ENCODE measurements at regions not wholly inside any gene's neighbourhood (a gene's known extent, or its start where the extent isn't known, plus 50 kb on each side); places are given as distances from the start of the nearest gene placed in this dataset.

DNA sequence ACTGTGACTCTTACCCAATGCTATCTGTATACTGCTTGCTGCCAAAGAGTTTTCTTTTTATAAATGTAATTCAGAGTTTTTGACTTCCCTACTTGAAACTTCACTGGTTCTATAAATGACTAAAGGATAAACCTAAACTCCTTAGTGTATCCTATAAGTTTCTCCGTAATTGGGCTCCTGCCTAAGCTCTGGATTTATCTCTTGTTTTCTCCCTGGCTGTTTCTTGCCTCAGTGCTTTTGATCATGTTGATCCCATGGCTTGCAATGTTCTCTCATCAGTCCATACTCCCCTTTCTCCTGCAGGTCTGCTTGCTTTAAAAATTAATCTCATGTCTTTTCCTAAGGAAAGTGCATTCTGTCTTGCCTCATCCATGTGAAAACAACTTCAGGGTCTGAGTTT is 1543.1 kb upstream of the IGFBP7 start:
- no peaks in the 10 kb centered on the region for H3K27me3 ChIP-seq (ENCODE audit: control insufficient read depth in 3 of 3, insufficient read depth in 3 of 3, low read length in 3 of 3)
- no peak overlapping the region for H3K4me3 ChIP-seq (ENCODE audit: low read length in 3 of 3)
- H3K36me3 ChIP-seq (ENCODE audit: control insufficient read depth in 3 of 3, insufficient read depth in 3 of 3, low read length in 3 of 3), result no peaks in the 10 kb centered on the region
- H3K9me3 ChIP-seq (ENCODE audit: control insufficient read depth in 3 of 3, low read length in 3 of 3), result no peaks in the 10 kb centered on the region
- H3K9ac ChIP-seq (ENCODE audit: low read depth in 1 of 3, low read length in 3 of 3), result no peak overlapping the region
- no peaks in the 10 kb centered on the region for H3K4me1 ChIP-seq (ENCODE audit: control insufficient read depth in 3 of 3, insufficient read depth in 3 of 3, low read length in 3 of 3)
- no peak overlapping the region for H3K27ac ChIP-seq (ENCODE audit: low read depth, low read length)

- Histone ChIP-seq H3K9me3 (ENCODE audit: control insufficient read depth in 3 of 3, low read length in 3 of 3) (no peaks in the 10 kb centered on the region), H3K27me3 (ENCODE audit: control insufficient read depth in 3 of 3, insufficient read depth in 3 of 3, low read length in 3 of 3) (no peaks in the 10 kb centered on the region), H3K27ac (ENCODE audit: low read depth, low read length) (no peak overlapping the region), H3K36me3 (ENCODE audit: control insufficient read depth in 3 of 3, insufficient read depth in 3 of 3, low read length in 3 of 3) (no peaks in the 10 kb centered on the region), H3K4me3 (ENCODE audit: low read length in 3 of 3) (no peak overlapping the region), H3K9ac (ENCODE audit: low read depth in 1 of 3, low read length in 3 of 3) (no peak overlapping the region), H3K4me1 (ENCODE audit: control insufficient read depth in 3 of 3, insufficient read depth in 3 of 3, low read length in 3 of 3) (no peaks in the 10 kb centered on the region)
Observed at GRCh38 chr4:58649226-58649625, 1539.0 kb upstream of the IGFBP7 start.

DNA sequence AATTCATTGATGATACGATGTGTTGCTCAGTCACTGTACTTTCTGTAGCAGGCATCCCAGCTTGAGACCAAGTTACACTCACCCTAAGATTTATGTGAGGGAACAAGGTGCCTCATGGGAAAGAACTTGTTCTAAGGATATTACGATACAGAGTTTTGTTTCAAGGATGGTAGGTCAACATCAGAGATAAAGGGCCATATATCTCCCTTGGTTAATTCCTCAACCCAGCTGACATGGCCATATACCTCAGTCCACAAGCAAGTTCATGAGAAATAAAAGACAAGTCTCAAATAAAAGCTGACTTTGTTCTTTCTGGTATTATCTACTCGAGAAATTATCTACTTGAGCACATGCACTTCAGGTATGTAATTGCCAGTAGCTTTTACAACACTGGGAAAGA is 1535.9 kb upstream of the IGFBP7 start:
- Histone ChIP-seq H3K9me3 (ENCODE audit: control insufficient read depth in 3 of 3, low read length in 3 of 3) (no peaks in the 10 kb centered on the region), H3K36me3 (ENCODE audit: control insufficient read depth in 3 of 3, insufficient read depth in 3 of 3, low read length in 3 of 3) (no peaks in the 10 kb centered on the region), H3K27me3 (ENCODE audit: control insufficient read depth in 3 of 3, insufficient read depth in 3 of 3, low read length in 3 of 3) (no peaks in the 10 kb centered on the region), H3K4me1 (ENCODE audit: control insufficient read depth in 3 of 3, insufficient read depth in 3 of 3, low read length in 3 of 3) (no peaks in the 10 kb centered on the region), H3K9ac (ENCODE audit: low read depth in 1 of 3, low read length in 3 of 3) (no peak overlapping the region), H3K4me3 (ENCODE audit: low read length in 3 of 3) (no peak overlapping the region), H3K27ac (ENCODE audit: low read depth, low read length) (no peak overlapping the region)

- no peaks in the 10 kb centered on the region for H3K9me3 ChIP-seq (ENCODE audit: control insufficient read depth in 3 of 3, low read length in 3 of 3)
- H3K4me3 ChIP-seq (ENCODE audit: low read length in 3 of 3), result no peak overlapping the region
- no peak overlapping the region for H3K27ac ChIP-seq (ENCODE audit: low read depth, low read length)
- H3K27me3 ChIP-seq (ENCODE audit: control insufficient read depth in 3 of 3, insufficient read depth in 3 of 3, low read length in 3 of 3), result no peaks in the 10 kb centered on the region
- no peak overlapping the region for H3K9ac ChIP-seq (ENCODE audit: low read depth in 1 of 3, low read length in 3 of 3)
- no peaks in the 10 kb centered on the region for H3K36me3 ChIP-seq (ENCODE audit: control insufficient read depth in 3 of 3, insufficient read depth in 3 of 3, low read length in 3 of 3)
- H3K4me1 ChIP-seq (ENCODE audit: control insufficient read depth in 3 of 3, insufficient read depth in 3 of 3, low read length in 3 of 3), result no peaks in the 10 kb centered on the region
Observed at GRCh38 chr4:58644549-58644948, 1534.4 kb upstream of the IGFBP7 start.

DNA sequence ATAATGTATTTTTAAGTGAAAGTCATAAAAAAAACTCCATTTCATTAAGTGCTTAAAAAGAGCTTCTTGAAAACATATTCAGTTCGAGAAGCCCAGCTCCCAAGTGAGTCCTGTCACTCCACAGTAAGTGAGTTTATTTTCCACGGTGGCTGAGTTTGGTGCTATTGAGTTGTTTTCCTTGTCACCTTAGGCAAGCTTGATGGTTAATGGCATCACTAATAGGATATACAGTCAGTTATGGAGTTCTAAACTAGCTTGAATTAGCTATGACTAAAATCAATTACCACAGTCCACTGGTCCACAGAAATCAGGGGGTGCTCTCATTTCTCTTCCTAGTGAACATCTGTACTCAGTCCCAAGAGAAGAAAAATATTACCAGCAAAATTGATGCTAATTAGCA is 1526.2 kb upstream of the IGFBP7 start:
- no peak overlapping the region for H3K27ac ChIP-seq (ENCODE audit: low read depth, low read length)
- no peaks in the 10 kb centered on the region for H3K9me3 ChIP-seq (ENCODE audit: control insufficient read depth in 3 of 3, low read length in 3 of 3)
- H3K27me3 ChIP-seq (ENCODE audit: control insufficient read depth in 3 of 3, insufficient read depth in 3 of 3, low read length in 3 of 3), result no peaks in the 10 kb centered on the region
- no peak overlapping the region for H3K9ac ChIP-seq (ENCODE audit: low read depth in 1 of 3, low read length in 3 of 3)
- no peak overlapping the region for H3K4me3 ChIP-seq (ENCODE audit: low read length in 3 of 3)
- H3K36me3 ChIP-seq (ENCODE audit: control insufficient read depth in 3 of 3, insufficient read depth in 3 of 3, low read length in 3 of 3), result no peaks in the 10 kb centered on the region
- H3K4me1 ChIP-seq (ENCODE audit: control insufficient read depth in 3 of 3, insufficient read depth in 3 of 3, low read length in 3 of 3), result no peaks in the 10 kb centered on the region

DNA sequence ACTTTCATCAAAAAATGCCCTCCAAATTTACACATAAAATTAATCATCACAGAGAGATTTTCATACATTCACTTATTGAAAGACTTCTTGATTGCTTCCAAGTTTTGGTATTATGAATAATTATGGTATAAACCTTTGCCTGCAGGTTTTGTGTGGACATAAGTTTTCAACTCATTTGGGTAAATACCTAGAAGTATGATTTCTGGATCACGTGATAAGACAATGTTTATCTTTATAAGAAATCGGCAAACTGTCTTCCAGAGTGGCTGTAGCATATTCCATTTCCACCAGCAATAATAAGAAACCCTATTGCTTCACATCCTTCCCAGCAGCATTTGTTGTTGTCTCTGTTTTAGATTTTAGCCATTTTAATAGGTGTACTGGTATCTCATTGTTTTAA is 1507.0 kb upstream of the IGFBP7 start:
- no peak overlapping the region for H3K4me3 ChIP-seq (ENCODE audit: low read length in 3 of 3)
- H3K9me3 ChIP-seq (ENCODE audit: control insufficient read depth in 3 of 3, low read length in 3 of 3), result no peaks in the 10 kb centered on the region
- no peak overlapping the region for H3K9ac ChIP-seq (ENCODE audit: low read depth in 1 of 3, low read length in 3 of 3)
- no peaks in the 10 kb centered on the region for H3K27me3 ChIP-seq (ENCODE audit: control insufficient read depth in 3 of 3, insufficient read depth in 3 of 3, low read length in 3 of 3)
- H3K4me1 ChIP-seq (ENCODE audit: control insufficient read depth in 3 of 3, insufficient read depth in 3 of 3, low read length in 3 of 3), result no peaks in the 10 kb centered on the region
- H3K36me3 ChIP-seq (ENCODE audit: control insufficient read depth in 3 of 3, insufficient read depth in 3 of 3, low read length in 3 of 3), result no peaks in the 10 kb centered on the region
- H3K27ac ChIP-seq (ENCODE audit: low read depth, low read length), result no peak overlapping the region

DNA sequence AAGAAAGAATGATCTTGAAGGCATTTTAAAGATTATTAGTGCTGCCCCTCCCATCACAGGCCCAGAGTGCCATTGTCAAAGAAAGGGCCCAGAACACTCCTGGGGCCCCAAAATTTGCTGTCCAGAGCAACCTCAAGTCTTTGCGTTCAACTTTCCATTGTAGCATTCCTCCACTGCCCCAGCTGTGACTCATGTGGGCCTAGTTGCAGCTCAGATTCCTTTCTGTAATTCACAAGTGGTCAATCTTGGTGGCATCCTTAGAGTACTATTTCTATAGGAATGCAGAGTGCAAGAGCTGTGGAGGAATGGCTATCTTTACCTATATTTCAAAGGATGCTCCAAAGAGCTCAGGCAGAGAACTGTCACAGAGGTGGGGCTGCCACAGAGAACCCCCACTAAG is 1500.8 kb upstream of the IGFBP7 start:
- H3K9me3 ChIP-seq (ENCODE audit: control insufficient read depth in 3 of 3, low read length in 3 of 3), result peaks cover 0 to 2% (median 0%) of the 10 kb centered on the region in 3 donors
- H3K36me3 ChIP-seq (ENCODE audit: control insufficient read depth in 3 of 3, insufficient read depth in 3 of 3, low read length in 3 of 3), result no peaks in the 10 kb centered on the region
- H3K4me3 ChIP-seq (ENCODE audit: low read length in 3 of 3), result no peak overlapping the region
- no peak overlapping the region for H3K9ac ChIP-seq (ENCODE audit: low read depth in 1 of 3, low read length in 3 of 3)
- H3K27me3 ChIP-seq (ENCODE audit: control insufficient read depth in 3 of 3, insufficient read depth in 3 of 3, low read length in 3 of 3), result no peaks in the 10 kb centered on the region
- no peak overlapping the region for H3K27ac ChIP-seq (ENCODE audit: low read depth, low read length)
- H3K4me1 ChIP-seq (ENCODE audit: control insufficient read depth in 3 of 3, insufficient read depth in 3 of 3, low read length in 3 of 3), result no peaks in the 10 kb centered on the region

DNA sequence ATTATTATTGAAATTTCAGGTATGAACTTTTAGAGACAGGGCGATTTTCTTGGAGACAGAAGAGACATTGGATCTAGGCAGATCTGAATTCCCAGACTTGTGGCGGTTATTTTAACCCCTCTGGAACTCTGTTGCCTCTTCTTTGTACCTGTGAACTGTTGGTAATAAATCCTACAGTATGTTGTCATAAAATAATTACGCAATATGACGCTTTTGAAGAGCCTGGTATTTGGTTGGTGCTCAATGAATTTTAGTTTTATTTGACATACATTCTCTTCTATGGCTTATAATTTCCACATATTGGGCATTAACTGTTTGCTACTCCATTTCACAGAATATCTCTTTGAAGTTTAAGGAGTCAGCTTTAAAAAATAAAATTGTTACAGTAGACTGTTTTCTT is 1496.1 kb upstream of the IGFBP7 start:
- H3K4me1 ChIP-seq (ENCODE audit: control insufficient read depth in 3 of 3, insufficient read depth in 3 of 3, low read length in 3 of 3), result no peaks in the 10 kb centered on the region
- no peak overlapping the region for H3K27ac ChIP-seq (ENCODE audit: low read depth, low read length)
- H3K9me3 ChIP-seq (ENCODE audit: control insufficient read depth in 3 of 3, low read length in 3 of 3), result peaks cover 0 to 2% (median 0%) of the 10 kb centered on the region in 3 donors
- H3K36me3 ChIP-seq (ENCODE audit: control insufficient read depth in 3 of 3, insufficient read depth in 3 of 3, low read length in 3 of 3), result no peaks in the 10 kb centered on the region
- no peaks in the 10 kb centered on the region for H3K27me3 ChIP-seq (ENCODE audit: control insufficient read depth in 3 of 3, insufficient read depth in 3 of 3, low read length in 3 of 3)
- H3K9ac ChIP-seq (ENCODE audit: low read depth in 1 of 3, low read length in 3 of 3), result no peak overlapping the region
- no peak overlapping the region for H3K4me3 ChIP-seq (ENCODE audit: low read length in 3 of 3)

- Histone ChIP-seq H3K4me3 (ENCODE audit: low read length in 3 of 3) (no peak overlapping the region), H3K4me1 (ENCODE audit: control insufficient read depth in 3 of 3, insufficient read depth in 3 of 3, low read length in 3 of 3) (no peaks in the 10 kb centered on the region), H3K9me3 (ENCODE audit: control insufficient read depth in 3 of 3, low read length in 3 of 3) (peaks cover 0 to 2% (median 0%) of the 10 kb centered on the region in 3 donors), H3K9ac (ENCODE audit: low read depth in 1 of 3, low read length in 3 of 3) (no peak overlapping the region), H3K27me3 (ENCODE audit: control insufficient read depth in 3 of 3, insufficient read depth in 3 of 3, low read length in 3 of 3) (no peaks in the 10 kb centered on the region), H3K36me3 (ENCODE audit: control insufficient read depth in 3 of 3, insufficient read depth in 3 of 3, low read length in 3 of 3) (no peaks in the 10 kb centered on the region), H3K27ac (ENCODE audit: low read depth, low read length) (no peak overlapping the region)
Observed at GRCh38 chr4:58603951-58604350, 1493.8 kb upstream of the IGFBP7 start.

- Histone ChIP-seq H3K4me1 (ENCODE audit: control insufficient read depth in 3 of 3, insufficient read depth in 3 of 3, low read length in 3 of 3) (no peaks in the 10 kb centered on the region), H3K27me3 (ENCODE audit: control insufficient read depth in 3 of 3, insufficient read depth in 3 of 3, low read length in 3 of 3) (no peaks in the 10 kb centered on the region), H3K36me3 (ENCODE audit: control insufficient read depth in 3 of 3, insufficient read depth in 3 of 3, low read length in 3 of 3) (no peaks in the 10 kb centered on the region), H3K9ac (ENCODE audit: low read depth in 1 of 3, low read length in 3 of 3) (no peak overlapping the region), H3K4me3 (ENCODE audit: low read length in 3 of 3) (no peak overlapping the region), H3K9me3 (ENCODE audit: control insufficient read depth in 3 of 3, low read length in 3 of 3) (peaks cover 0 to 2% (median 0%) of the 10 kb centered on the region in 3 donors), H3K27ac (ENCODE audit: low read depth, low read length) (no peak overlapping the region)
Observed at GRCh38 chr4:58602731-58603359, 1492.7 kb upstream of the IGFBP7 start.

- Histone ChIP-seq H3K4me3 (ENCODE audit: low read length in 3 of 3) (no peak overlapping the region), H3K9ac (ENCODE audit: low read depth in 1 of 3, low read length in 3 of 3) (no peak overlapping the region), H3K36me3 (ENCODE audit: control insufficient read depth in 3 of 3, insufficient read depth in 3 of 3, low read length in 3 of 3) (no peaks in the 10 kb centered on the region), H3K27ac (ENCODE audit: low read depth, low read length) (no peak overlapping the region), H3K27me3 (ENCODE audit: control insufficient read depth in 3 of 3, insufficient read depth in 3 of 3, low read length in 3 of 3) (no peaks in the 10 kb centered on the region), H3K9me3 (ENCODE audit: control insufficient read depth in 3 of 3, low read length in 3 of 3) (no peaks in the 10 kb centered on the region), H3K4me1 (ENCODE audit: control insufficient read depth in 3 of 3, insufficient read depth in 3 of 3, low read length in 3 of 3) (no peaks in the 10 kb centered on the region)
Observed at GRCh38 chr4:58602022-58602421, 1491.8 kb upstream of the IGFBP7 start.

Data from skeletal muscle tissue (tissue), 3 donors.